COLO668 (cell line): ENCODE measurements at regions not wholly inside any gene's neighbourhood (a gene's known extent, or its start where the extent isn't known, plus 50 kb on each side); places are given as distances from the start of the nearest gene placed in this dataset.
"Not testable (repeated sequence)": the region's sequence is repeated elsewhere in the genome, so short reads cannot be mapped to it uniquely, and the experiment has no call there.

Source experiments
- DNase-seq: peaks from one replicate; lab custom pipeline; 2025; ENCODE audit not compliant: unreplicated experiment; lab: John Stamatoyannopoulos, UW

GRCh38 chr2:133871545-133872209, 303.4 kb upstream of the NCKAP5 start:
- DNase-seq: no peak

DNA sequence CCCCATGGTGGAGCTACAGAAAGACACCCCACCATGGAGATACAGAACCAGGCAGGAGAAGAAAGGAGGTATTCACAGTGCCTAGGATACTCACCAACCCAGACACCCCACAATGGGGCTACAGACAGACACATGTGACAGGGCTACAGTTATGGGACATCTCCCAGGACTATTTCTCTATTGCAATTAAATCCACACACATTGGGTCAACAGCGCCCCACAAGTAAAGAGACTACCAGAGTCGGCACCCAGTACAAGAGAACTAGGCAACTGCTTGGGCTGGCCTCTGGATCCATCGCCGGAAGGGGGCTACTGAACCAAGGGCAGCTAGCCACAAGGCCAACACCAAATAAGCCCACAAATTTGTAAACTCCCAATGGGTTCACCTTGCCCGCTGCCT, 310.1 kb upstream of the NCKAP5 start:
- no peak for DNase-seq

- DNase-seq: no peak
Observed at GRCh38 chr2:133879703-133880102, 311.4 kb upstream of the NCKAP5 start.

- not testable (repeated sequence) for DNase-seq
Observed at GRCh38 chr2:133882159-133882558, 313.9 kb upstream of the NCKAP5 start.

GRCh38 chr2:133884739-133885381, 316.6 kb upstream of the NCKAP5 start:
- DNase-seq: no peak

- DNase-seq: no peak
Observed at GRCh38 chr2:133885847-133886246, 317.6 kb upstream of the NCKAP5 start.

DNA sequence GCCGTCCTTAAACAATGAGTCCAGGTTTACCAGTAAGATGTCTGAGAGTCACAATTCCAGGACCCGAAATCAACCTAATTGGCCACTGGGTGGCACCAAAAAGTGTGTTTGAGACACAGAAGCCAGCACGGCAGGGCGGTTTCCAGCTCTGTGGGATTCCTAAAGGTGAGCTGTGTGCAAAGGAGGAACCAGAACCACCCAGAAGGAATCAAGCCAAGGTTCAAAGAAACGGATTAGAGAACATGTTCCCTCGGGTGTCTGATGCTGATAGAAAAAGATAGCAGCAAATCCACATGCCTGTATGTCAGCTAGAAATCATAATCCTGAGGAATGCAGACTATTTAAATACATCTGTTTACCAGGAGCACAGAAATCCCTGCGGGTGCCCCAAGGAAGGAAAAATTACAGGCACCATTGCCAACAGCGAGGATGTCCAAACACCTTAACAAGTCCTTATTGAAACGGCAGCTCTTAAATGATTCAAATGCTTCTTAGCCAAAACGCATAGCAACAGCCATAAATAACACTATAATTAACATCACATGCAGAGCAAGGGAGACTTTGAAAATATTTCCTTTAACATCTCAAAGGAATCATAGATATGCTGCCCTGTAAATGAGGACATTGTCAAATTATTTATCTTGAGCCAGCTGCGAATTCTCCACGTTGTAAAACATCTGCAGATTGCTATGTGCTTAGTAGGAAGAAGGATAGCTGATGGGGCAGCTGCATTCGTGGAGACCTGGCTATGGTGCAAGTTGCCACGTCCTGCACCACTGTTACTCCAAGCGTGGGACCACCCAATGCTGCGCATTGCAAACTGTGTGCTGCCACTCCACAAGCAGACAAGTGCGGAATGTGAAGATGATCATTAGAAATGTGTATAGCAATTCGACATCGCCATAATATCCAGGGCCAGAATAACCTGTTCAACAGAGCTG, 318.7 kb upstream of the NCKAP5 start:
- DNase-seq: peak; percentile 62

DNA sequence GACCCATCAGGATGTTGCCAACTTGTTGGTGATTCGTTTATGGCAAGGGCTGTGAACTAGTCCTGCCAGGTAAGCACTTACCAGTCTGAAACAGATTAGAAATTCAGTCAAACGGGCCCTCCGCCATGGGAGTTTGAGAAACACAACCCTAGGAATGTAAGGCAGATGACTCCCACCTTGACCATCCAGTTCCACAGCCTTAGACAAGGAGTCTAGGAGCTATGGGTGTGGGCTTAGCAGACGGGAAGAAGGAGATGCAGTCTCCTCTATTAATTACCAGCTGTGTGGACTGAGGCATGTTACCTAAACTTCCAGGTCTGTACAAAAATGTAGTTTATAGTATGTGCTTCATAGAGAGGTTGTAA, 319.4 kb upstream of the NCKAP5 start:
- no peak for DNase-seq

DNA sequence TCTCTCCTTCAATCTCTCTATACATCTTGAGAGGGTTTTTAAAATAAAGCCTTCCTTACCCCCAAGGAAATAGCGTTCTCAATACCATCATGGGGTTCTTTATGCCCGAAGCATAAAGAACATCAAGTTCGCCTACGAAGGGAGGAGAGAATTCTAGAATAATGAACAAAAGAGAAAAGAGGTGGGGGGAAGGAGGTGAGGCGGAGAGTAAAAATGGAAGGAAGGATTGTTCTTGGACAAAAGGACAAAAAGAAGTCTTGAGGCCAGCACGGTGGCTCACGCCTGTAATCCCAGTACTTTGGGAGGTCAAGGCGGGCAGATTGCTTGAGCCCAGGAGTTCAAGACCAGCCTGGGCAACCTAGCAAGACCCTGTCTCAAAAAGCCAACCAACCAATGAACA, 319.8 kb upstream of the NCKAP5 start:
- DNase-seq: no peak

GRCh38 chr2:133888621-133889219, 320.5 kb upstream of the NCKAP5 start:
- no peak for DNase-seq

GRCh38 chr2:133892352-133892913, 324.2 kb upstream of the NCKAP5 start:
- no peak for DNase-seq

DNA sequence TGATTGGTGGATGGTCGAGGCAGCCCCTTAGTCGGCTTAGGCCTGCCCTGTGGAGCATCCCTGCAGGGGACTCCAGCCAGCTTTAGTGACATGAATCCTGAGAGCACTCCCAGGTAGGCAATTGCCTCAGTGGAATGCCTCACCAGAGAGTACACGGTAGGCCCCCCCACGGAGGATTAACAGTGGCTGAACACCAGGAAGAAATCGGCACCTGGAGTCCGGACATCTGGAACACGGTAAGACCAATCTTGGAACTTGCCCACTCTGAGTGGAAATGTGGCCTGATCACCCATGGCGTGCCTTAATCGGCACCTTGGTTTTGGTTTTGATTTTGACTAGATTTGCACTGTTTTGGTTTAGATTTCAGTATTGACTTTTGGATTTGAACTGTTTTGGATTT, 326.2 kb upstream of the NCKAP5 start:
- no peak for DNase-seq

- DNase-seq: not testable (repeated sequence)
Observed at GRCh38 chr2:133897838-133898237, 329.6 kb upstream of the NCKAP5 start.

- no peak for DNase-seq
Observed at GRCh38 chr2:133900909-133901308, 332.6 kb upstream of the NCKAP5 start.

DNA sequence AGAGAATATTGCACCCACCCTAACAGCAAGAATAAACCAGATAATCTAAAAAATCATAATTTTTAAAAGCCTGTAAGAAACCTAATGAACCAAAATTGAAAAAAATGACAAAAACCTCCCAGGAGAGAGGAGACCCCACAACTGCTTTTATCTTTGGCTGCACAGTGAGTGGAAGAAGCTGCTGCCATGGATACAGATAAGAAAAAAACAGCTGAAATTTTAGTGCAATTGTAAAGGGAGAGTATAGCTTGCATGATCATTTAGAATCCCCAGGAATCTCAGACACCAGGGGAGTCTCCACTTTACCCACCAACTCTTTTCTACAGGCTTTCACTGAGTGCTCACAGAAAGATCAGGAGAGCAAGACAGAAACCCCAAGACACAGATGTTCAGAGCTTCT, 338.1 kb upstream of the NCKAP5 start:
- DNase-seq: no peak

GRCh38 chr2:133906926-133907325, 338.7 kb upstream of the NCKAP5 start:
- no peak for DNase-seq

DNA sequence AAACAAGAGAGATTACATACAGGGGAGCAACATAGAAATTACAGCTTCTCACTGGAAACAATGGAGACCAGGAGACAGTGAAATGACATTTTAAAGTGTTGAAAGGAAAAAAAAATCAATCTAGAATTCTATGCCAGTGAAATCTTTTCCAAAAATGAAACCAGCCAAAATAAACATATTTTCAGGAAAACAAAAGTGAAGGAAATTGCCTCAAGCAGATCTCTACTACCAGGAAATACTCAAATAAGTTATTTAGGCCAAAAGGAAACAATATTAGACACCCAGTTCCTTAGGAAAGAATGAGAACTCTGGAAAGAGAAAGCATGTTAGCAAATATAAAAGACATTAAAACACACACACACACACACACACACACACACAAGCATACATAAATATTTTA, 339.9 kb upstream of the NCKAP5 start:
- DNase-seq: no peak

DNA sequence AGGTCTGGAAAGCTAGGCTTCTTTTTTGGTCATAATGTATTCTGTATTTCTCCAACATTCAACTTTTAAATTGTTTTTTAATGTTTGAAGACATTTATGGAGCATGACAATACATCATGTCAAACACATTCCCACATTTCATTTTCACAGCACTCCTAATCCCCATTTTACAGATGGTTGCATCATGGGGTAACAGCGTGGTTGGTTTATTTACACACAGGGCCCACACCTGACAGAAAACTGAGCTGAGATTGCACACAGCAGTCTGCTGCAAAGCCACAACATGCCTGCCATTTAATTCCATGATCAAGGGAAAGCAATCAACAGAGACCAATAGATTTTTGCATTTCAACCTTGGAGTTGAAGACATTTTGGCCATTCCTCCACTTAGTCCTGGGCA, 335.7 kb upstream of the MGAT5 start:
- no peak for DNase-seq

DNA sequence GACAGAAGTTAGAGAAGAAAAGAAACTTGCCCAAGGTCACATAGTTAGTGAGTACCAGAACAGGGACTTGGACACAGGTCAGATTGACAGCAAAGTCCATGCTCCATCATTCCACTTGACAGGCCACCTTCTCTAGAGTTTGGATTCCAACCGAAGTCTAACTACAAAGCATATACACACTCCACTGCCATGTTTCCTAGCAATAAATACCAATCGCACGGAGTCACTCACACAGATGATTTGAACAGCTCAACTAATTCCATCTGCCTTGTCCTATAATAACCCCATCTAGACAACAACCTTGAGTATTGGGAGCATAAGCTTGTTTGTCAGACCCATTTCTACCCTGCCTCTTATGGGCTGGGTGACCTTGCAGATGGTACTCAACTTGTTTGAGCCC, 334.6 kb upstream of the MGAT5 start:
- no peak for DNase-seq

GRCh38 chr2:133927894-133928293, 326.0 kb upstream of the MGAT5 start:
- DNase-seq: no peak

DNA sequence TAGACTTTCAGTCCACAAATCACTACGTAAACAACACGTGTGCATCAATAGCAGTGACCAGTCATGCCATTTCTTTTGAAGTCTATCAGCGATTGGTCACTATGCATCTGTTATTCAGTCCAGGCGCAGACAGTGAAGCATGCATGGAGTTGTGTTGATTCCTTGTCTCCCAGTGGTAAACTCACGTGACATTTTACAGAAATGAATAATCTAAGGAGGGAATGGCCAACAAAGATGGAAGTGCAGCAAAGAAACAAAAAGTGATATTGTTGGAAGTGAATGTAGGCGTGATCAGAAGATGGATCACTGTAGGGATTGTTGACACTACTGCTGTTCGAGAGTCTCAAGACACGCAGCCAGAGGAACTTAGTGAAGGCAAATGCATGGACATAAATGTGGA, 317.8 kb upstream of the MGAT5 start:
- no peak for DNase-seq
